ENCODE measurements at regions not wholly inside any gene's neighbourhood (a gene's known extent, or its start where the extent isn't known, plus 50 kb on each side); places are given as distances from the start of the nearest gene placed in this dataset.

DNA sequence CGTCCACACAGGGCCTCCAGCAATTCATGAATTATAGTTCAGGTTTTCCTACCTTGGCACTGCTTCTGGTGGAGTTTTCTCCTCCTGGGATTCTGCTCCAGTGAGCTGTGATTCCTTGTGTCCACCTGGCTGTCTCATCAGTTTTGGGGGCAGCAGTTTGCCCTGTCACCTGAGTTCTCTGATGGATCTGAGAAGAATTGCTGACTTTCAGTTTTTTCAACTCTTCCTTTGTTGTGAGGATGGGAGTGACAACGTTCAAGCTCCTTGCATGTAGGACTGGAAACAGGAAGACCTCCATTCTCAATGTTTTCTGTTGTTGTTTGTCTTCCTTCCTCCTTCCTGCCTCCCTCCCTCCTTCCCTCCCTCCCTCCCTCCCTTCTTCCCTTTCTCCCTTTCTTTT lies 359.0 kb downstream of the TSN start:
- no peak for DNase-seq (ENCODE audit: low spot score)

DNA sequence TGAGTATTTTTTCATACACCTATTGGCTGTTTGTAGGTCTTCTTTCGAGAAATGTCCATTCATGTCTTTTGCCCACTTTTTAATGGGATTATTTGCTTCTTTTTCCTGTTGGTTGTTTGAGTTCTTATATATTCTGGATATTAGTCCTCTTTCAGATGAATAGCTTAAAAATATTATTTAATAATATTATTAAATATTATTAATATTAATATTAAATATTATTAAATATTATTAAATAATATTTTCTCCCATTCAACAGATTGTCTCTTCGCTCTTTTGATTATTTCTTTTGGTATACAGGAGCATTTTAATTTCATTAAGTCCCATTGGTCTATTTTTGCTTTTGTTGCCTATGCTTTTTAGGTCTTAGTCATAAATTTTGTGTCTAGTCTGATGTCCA lies 361.9 kb downstream of the TSN start:
- DNase-seq (ENCODE audit: low spot score): no peak

DNA sequence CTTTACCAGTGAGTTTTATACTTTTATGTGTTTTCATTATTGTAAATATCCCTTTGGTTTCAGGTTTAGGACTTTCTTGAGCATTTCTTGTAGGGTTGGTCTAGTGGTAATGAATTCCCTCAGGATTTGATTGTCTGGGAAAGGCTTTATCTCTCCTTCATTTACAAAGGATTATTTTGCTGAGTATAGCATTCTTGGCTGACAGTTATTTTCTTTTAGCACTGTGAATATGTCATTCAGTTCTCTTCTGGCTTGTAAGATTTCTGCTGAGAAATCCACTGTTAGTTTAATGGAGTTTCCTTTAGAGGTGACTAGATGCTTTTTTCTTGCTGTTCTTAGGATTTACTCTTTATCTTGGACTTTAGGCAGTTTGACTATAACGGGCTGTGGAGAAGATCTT lies 373.9 kb downstream of the TSN start:
- DNase-seq (ENCODE audit: low spot score): no peak

DNA sequence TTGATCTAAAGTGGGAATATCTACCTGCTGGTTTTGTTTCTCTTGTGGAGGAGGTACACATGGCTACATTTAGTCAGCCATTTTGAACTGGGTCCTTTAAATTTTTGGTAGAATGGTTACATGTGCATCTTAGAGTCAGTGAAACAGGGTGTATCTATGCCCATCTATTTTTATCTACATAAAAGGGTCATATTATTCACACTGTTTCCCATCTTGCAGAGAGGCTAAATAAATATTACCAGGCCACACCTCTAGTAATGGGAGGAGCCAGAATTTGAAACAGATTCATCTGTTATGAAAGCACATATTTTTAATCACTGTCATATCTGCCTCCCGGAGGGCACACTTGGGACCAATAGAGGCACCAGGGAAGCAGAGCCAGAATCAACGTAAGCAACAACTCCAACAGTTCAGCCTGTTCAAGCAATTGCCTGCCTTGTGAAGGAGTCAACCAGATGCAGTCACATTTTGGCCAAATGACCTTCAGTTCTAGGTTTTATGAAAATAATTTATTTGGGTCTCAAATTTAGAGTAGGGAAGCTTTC lies 376.8 kb downstream of the TSN start:
- DNase-seq (ENCODE audit: low spot score): no peak

DNA sequence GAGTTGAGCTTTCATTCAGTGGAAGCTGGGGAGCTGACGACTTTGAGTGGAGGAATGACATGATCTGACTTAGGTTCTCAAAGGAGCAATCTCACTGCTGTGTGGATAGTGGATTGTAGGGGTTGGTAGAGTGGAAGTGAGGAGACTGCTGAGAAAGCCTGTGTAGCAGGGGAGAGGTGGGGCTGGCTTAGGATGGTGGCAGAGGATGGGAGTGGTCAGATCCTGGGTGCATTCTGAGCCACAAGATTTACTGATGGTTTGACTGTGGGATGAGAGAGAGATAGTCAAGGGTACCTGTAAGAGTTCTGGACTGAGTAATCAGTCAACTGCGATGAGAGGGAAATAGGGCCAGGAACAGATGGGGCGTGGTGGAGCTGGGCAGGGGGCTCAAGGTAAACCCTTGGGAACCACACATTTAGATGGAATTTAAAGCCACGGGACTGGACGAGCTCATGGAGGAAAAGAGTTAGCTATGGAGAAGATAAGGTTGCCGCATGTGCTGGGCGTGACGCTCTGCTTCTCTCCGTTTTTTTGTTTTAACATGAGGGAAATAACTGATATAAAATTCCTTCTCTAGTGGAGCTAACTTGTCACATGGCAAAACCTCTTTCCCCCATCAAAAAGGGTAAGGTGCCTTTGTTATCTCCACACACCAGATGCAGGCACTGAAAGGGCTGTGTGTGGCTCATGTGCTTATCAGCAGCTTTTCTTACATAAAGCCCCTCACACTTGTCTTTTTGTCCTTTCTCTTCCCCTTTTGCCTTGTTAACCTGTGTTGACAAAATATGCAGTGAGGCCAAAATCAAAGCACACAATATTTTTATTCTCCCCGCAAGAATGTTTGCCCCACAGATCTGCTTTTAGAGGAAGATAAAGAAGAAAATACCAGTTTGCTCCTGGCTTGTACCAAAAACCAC lies 379.8 kb downstream of the TSN start:
- no peak for DNase-seq (ENCODE audit: low spot score)

DNA sequence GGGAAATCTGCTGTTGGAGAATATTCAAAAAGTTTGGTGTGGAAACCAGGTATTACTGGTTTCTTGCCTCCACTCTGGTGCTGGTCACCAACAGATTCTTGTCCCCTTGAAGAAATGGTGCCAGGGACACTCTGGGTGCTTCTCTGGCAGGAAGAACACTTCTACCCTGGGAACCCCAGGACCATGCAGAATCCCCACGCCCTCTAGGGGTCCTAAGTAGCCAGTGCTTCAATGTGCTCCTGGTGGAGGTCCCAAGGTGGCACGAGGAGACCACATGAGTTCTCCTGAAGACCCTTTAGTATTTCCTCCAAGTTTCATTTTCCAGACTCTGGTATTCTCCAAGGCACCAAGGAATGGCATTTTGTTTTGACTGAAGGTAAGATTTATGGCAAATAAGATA lies 380.6 kb downstream of the TSN start:
- no peak for DNase-seq (ENCODE audit: low spot score)

DNA sequence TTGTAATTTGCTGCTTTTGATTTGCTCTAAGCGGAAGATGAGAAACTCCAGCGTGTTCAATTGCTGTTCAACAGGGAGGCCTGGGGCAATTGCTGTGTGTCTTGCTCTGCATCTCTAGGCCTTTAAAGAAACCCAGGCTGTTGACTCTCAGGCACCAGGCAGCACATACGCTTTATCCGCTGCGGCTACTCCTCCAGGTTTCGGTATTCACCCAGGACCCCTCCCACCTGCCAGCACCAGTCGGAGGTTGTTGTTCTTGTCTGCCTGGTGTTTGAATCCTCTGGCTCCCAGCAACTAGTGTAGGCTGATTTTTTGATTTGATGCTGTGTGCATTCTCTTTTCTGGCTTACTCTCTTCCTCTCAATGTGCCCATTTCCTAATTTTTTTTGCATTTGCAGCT lies 383.1 kb downstream of the TSN start:
- DNase-seq (ENCODE audit: low spot score): no peak

DNA sequence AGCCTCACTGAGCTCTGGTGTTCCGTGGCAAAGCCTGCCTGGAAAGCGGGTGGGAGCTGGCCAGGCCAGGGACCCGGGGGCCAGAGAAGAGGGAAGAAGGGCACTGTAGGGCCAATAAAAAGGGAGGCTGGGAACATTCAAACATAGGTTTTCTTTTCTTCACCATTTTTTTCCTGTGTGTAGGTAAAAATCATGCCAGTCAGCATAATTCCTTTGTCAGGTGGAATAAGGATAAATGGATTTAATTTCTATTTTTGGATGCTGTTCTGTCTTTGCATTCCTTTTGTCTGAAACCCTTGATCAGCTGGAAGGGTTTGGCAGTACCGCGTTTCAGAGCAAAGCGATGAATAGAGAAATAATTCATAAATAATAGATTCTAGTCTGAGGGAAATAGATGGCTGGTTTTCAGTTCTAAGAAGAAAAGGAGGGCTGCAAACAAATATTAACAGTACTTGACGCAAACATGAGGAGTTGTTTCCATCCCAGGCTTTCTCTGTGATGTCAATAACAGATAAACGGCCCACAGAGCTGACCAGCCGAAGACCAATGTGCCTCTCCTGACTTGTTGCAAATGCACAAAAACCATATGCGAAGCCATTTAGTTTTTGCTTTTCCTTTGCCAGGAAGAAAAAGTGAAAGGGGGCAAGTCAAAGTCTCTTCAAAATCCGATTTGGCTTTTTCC lies 384.4 kb downstream of the TSN start:
- DNase-seq (ENCODE audit: low spot score): no peak

DNA sequence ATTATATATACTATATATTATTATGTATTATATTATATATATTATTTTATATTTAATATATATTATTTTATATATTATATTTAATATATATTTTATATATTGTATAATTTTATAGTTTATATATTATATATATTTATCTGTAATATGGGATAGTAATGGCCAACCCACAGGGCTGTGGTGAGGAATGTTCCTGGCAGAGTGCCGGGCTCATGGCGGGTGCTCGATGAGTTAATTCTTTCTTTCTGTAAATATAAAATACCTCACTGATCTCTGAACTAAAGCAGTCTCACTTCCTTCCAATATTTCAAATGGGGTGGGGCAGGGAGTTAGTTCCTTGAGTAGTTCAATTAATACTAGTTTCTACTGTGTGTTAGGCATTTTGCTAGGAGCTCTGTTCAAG lies 389.4 kb downstream of the TSN start:
- no peak for DNase-seq (ENCODE audit: low spot score)

DNA sequence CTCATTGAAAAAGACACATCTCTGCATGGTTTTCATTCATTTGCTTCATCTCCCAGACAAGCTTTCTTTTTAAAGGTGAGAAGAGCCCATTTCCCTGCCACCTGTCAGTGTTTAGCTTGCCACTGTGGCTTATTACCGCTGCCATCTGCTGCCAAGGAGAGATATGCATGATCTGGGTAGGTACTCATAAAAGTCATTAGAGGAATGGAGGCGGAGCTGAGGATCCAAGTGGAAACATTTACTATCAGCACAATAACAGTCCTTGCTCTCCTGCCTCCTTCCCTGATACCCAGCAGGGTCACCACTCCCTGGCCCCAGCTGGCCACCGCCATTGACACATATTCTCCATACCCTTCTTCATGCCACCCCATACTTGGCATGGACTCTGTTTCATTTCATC lies 390.4 kb downstream of the TSN start:
- DNase-seq (ENCODE audit: low spot score): no peak

DNA sequence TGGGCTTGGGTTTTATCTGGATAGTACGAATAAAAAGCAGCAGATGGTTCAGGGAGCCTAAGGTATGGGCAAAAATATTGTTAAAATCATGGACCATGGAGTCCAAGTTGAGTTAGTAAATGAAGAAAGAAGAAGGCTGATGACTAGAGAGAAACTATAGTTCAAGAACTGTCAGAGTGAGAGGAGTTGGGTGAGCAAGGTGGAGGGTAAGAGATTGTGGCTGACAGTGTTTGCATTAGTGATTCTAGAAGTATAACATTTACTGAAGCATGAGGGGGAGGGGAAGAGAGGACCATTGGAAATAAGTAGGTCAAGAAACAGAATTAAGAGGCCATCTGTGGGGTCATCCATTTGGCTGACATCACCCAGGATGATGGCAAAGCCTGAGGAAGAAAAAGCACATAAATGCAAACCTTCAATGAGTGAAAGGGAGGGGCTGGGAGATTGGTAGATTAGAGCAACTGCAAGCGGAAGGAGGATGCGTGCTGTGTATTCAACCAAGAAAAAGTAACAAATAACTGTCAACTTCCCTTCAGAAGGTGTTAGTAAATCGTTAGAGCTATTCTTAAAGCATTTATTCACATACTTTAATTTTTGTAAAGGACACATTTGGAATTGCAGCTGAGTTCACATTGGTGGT lies 392.8 kb downstream of the TSN start:
- DNase-seq (ENCODE audit: low spot score): no peak

DNA sequence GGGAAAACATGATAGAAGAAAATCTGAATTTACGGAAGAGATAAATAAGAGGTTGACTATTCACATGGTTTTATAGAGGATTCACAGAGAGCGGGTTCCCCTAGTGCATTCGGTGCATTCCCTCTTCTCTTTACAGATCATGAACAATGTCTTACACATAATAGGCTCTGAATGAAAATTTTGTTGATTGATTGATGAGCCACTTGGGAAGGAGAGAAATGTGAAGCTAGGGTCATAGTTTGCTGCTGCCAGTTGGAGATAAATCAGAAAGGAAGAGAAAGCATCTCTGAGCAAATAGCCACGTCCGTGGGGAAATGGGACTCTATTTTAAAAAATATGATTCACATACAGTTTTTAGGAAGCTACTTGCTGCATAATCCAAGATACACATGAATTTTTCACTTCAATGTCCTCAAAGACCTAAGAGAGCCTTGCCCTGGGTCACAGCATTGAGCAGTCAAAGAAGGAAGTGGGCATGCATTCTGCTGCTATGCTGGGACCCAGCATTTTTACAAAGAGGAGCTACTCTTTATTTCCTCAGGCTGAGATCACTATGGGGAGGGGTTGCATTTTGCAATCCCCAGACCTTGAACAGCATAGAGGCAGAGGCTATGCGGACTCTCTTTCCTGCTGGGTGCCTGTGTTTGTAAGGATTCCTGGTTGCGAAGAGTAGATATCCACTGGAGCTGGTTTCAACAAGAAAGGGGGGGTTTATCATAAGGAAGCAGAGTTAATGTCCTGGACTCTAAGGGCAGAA lies 395.3 kb downstream of the TSN start:
- DNase-seq (ENCODE audit: low spot score): no peak

DNA sequence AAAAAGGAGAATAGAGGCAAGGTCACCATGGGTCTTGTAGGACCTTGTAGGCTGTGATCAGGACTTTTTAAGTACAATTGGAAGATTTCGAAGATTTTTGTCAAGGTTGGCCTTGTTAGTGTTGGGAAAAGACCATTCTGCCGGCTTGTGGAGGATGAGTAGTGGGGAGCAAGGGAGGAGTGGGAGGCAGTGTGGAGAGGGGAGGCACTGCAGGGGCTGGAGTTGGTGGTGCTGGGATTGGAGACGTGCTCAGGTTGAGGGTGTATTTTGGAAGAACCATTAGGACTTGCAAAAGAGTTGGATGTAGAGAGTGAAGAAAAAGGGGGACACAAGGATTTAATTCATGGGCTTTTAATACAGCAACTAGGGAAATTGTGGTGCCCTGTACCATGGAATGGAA lies 397.1 kb downstream of the TSN start:
- DNase-seq (ENCODE audit: low spot score): no peak

DNA sequence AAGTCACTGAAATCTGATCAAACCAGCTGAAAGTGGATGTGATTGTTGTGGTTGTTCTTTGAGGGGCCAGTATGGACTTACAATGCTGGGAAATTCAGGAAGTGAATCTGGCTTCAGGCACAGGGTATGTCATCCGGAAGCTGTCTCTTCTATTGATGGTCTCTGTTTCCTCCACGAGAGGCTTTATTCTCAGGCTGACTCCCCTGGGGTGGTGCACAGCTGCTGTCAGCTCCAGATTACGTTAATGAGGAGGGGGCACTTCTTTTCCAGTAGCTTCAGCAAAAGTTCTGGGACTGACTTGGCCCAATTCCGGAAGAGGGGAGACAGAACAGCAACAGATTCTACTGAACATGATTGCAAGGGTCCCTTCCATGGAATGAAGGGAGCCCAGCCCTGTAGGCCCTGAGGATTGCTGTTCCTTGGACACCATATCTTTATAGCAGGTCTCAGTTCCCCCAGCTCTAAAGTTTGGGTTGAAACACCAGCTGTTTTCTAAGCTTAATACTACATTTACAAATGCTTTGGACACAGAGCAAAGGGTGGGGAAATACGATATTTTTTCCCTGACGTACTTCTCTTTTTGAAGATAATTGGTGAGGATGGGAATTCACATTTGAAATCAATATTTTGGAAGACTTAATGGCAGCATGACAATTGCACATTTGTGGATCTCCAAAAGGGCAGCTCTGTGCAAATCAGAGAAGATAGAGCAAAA lies 400.9 kb downstream of the TSN start:
- DNase-seq (ENCODE audit: low spot score): no peak

DNA sequence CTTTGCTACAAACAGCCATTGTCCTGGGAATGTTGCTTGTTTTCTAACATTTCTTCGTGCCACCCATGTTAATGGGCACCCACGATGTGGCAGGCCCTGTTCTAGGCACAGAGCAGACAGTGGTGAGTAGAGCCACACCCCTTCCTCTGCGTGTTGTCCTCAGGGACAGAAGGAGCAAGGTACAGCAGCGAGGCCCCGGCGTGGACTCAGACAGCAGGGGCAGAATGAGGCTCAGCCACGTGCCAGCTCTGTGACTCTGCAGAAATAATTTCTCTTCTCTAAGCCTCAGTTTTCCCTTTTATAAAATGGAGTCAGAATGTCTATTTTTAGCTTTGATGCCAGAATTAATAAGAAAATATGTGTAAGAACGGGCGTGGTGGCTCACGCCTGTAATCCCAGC lies 401.7 kb downstream of the TSN start:
- no peak for DNase-seq (ENCODE audit: low spot score)

DNA sequence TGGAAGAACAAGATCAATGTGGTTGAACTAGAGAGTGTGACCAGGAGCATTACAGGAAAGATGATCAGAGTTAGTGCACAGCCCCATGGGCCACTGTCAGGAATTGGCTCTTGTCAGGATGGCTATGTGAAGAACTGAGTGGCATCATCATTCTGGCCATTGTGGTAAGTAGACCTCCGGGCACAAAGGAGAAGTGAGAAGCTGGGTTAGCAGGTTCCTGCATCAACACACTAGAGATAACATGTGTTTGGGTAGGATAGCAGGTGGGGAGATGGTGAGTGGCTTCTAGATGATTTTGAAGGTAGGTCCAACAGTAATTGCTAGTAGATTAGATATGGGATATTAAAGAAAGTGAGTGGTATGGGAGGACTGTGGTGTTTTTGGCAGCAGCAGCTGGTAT lies 408.2 kb downstream of the TSN start:
- DNase-seq (ENCODE audit: low spot score): no peak

DNA sequence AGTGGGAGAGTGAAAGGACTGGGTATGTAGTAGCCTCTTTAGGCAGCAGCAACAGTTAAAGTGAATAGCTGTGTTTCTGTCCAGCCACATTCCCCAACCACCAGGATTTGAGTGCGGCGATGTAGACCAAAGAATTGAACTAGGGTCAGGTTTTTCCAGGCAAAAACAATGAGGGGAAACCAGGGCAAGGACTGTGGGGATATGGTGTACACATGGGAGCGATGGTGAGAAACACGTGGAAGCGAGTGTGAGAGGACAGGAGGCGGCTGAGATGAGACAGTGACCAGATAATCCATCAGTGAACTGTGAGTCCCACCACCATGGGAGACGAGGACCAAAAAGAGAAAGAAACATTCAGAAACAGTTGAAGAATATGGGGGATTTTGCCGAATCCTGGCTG lies 409.5 kb downstream of the TSN start:
- DNase-seq (ENCODE audit: low spot score): no peak

DNA sequence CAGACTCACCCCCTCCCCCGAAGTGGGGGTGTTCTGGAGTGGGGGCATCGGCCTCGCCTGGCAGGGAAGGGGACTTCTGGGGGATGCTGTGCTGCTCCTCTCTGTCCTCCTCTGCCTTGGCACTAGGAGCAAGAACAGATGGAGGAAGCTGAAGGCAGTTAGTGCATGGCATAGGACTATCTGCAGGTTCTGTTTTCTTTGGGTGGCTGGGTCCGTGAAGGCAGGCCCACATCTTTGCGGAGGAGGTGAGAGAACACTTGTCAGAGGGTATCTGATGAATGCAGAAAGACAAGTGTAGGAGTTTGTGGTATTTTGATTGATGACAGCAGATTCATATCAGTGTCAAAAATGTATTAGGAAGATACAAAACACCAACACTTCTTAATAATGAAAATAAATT lies 411.4 kb downstream of the TSN start:
- DNase-seq (ENCODE audit: low spot score): no peak

DNA sequence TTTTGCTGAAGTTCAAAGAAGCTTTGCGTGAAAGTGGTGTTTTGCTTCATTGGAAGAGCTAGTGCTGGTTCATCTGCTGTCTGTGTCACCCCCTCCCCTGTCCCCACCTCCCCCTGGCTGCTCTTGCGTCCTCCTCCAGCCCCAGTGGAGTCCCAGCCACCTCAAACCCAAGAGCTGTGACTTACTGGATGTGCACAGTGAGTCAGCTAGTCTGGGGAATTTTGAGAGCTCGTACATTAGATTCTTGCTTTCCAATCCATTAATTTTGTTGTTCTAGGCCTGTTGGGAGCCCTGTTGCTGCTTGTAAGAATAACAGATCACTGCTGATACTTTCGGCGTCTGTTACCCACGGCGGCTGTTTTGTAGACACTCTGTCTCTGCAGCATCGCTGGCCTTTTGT lies 412.1 kb downstream of the TSN start:
- no peak for DNase-seq (ENCODE audit: low spot score)

DNA sequence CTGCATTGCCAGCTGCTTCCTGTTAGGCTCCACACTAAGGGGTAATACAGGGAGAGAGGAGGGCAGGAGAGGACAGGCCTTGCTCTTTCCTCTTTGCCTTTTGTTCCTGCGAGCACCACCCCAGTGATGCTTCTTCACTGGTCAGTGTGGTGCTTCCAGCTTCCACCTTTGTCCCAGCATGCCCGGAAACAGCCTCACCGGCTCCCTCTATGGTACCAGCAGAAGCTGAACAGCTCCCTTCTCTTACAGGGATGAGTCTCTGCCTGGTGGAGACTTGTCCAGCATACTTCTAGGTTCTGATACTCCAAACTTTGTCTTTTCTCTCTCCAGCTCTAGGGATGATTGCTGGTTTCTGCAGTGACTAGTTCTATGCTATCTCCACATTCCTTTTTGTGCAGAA lies 413.3 kb downstream of the TSN start:
- no peak for DNase-seq (ENCODE audit: low spot score)

DNA sequence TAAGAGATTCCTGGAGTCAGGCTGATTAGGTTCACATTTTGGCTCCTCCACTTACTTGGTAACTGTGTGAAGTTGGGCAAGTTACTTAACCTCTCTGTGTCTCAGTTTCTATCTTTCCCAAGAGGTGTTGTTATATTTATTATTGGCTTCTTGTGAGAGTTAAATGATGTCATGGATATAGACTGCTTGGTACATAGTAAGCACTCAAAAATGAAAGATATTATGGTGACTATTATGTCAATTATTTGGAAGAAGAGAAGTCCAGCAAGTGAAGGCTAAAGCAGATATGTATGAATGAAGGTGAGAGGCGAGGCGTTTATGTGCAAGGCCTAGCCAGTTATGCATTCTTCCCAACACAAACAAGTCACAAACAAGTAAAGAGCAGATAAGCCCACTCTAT lies 417.4 kb downstream of the TSN start:
- DNase-seq (ENCODE audit: low spot score): no peak

DNA sequence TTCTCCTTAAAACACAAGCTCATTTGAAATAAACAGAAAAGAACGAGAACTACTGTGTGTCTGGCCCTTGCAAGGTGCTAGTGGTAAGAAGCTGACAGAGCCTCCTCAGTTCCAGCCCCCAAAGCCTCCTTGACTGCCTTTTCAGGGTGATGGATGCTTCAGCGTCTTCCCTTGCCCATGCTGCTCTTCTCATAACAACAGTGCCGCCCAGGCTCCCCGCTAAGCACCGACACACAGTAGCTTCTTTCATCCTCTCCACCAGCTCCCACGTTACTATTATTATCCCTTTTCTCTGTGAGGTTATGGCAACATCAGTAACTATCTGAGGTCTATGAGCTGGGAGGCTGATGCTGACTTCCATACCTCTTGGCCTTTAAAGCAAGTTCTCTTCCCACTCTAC lies 418.6 kb downstream of the TSN start:
- DNase-seq (ENCODE audit: low spot score): no peak

Measured in ecto neural progenitor cell (in vitro differentiated cells).